Mesenchymal stem cell (in vitro differentiated cells and primary cell): ENCODE measurements at regions not wholly inside any gene's neighbourhood (a gene's known extent, or its start where the extent isn't known, plus 50 kb on each side); places are given as distances from the start of the nearest gene placed in this dataset.
A peak's percentile ranks its signal among the peaks of the same experiment; 100 is the strongest.

Experiments
- DNase-seq: peaks from one replicate; pipeline ENCODE4 v3.0.0-alpha.2; 2013
- H2AFZ ChIP-seq: one replicate; pipeline ENCODE4 v1.6.1; 2013; ENCODE audit warnings: low read depth, mild to moderate bottlenecking, control low read depth, inconsistent platforms, low read length, moderate library complexity
- H2AK5ac ChIP-seq: 2 replicates; pipeline ENCODE4 v1.6.1; 2013; ENCODE audit warnings: low read length, moderate library complexity, mild to moderate bottlenecking, inconsistent platforms; ENCODE audit not compliant: severe bottlenecking
- H2BK120ac ChIP-seq: one replicate; pipeline ENCODE4 v1.6.1; 2013; ENCODE audit warnings: low read depth, mild to moderate bottlenecking, inconsistent platforms, low read length, moderate library complexity
- H2BK12ac ChIP-seq, 2 experiments: one replicate each; pipeline ENCODE4 v1.6.1; 2013; ENCODE audit warnings: inconsistent platforms in 2 of 2, low read length in 2 of 2, mild to moderate bottlenecking in 2 of 2, moderate library complexity in 2 of 2, control low read depth in 1 of 2
- H2BK15ac ChIP-seq: one replicate; pipeline ENCODE4 v1.6.1; 2013; ENCODE audit warnings: mild to moderate bottlenecking, low read depth, inconsistent platforms; ENCODE audit not compliant: poor library complexity, severe bottlenecking
- H2BK5ac ChIP-seq: 2 replicates; pipeline ENCODE4 v1.6.1; 2013; ENCODE audit warnings: low read depth, mild to moderate bottlenecking, low read length, control low read depth, inconsistent platforms; ENCODE audit not compliant: poor library complexity, severe bottlenecking
- H3K14ac ChIP-seq, 2 experiments: one replicate each; pipeline ENCODE4 v1.6.1; 2013; ENCODE audit warnings: inconsistent platforms in 2 of 2, low read length in 2 of 2, control low read depth in 1 of 2, mild to moderate bottlenecking in 1 of 2, moderate library complexity in 1 of 2
- H3K18ac ChIP-seq, 2 experiments: one replicate each; pipeline ENCODE4 v1.6.1; 2013; ENCODE audit warnings: inconsistent platforms in 2 of 2, low read length in 2 of 2, control low read depth in 1 of 2, low read depth in 1 of 2, mild to moderate bottlenecking in 1 of 2
- H3K23ac ChIP-seq, 2 experiments: one replicate each; pipeline ENCODE4 v1.6.1; 2013; ENCODE audit warnings: inconsistent platforms in 2 of 2, low read length in 2 of 2, mild to moderate bottlenecking in 2 of 2, moderate library complexity in 2 of 2, control low read depth in 1 of 2
- H3K27ac ChIP-seq: 2 replicates; pipeline ENCODE4 v1.5.1; 2013; ENCODE audit warnings: mild to moderate bottlenecking, moderate library complexity, low read length, control low read depth, inconsistent platforms; ENCODE audit not compliant: poor library complexity, severe bottlenecking
- H3K27me3 ChIP-seq, 2 experiments: 2 replicates each; pipeline versions ENCODE4 v1.6.1 to v1.7.0; 2013; ENCODE audit warnings: low read length in 2 of 2, mild to moderate bottlenecking in 2 of 2, moderate library complexity in 2 of 2, control low read depth in 1 of 2, inconsistent platforms in 1 of 2; ENCODE audit not compliant: control insufficient read depth in 1 of 2, insufficient read depth in 1 of 2
- H3K36me3 ChIP-seq, 2 experiments: 2 replicates each; pipeline versions ENCODE4 v1.6.1 to v1.7.0; 2013; ENCODE audit warnings: low read length in 2 of 2, control low read depth in 1 of 2, inconsistent platforms in 1 of 2, low read depth in 1 of 2, mild to moderate bottlenecking in 1 of 2; ENCODE audit not compliant: insufficient read depth in 2 of 2, control insufficient read depth in 1 of 2
- H3K4ac ChIP-seq, 2 experiments: one replicate each; pipeline ENCODE4 v1.6.1; 2013; ENCODE audit warnings: inconsistent platforms in 2 of 2, low read length in 2 of 2, mild to moderate bottlenecking in 2 of 2, moderate library complexity in 2 of 2, control low read depth in 1 of 2, low read depth in 1 of 2
- H3K4me1 ChIP-seq: 2 replicates; pipeline ENCODE4 v1.6.1; 2013; ENCODE audit warnings: low read depth, low read length, control low read depth; ENCODE audit not compliant: control insufficient read depth, insufficient read depth
- H3K4me2 ChIP-seq: 2 replicates; pipeline ENCODE4 v1.6.1; 2013; ENCODE audit warnings: low read length, mild to moderate bottlenecking, inconsistent platforms; ENCODE audit not compliant: poor library complexity, severe bottlenecking
- H3K4me3 ChIP-seq, 2 experiments: 2 replicates each; pipeline versions ENCODE4 v1.5.1 to v1.7.0; 2013; ENCODE audit warnings: low read length in 2 of 2, mild to moderate bottlenecking in 2 of 2, control low read depth in 1 of 2, low read depth in 1 of 2; ENCODE audit not compliant: insufficient read depth in 1 of 2
- H3K79me1 ChIP-seq: replicated peaks from 2 replicates; pipeline ENCODE4 v1.6.1; 2013; ENCODE audit warnings: mild to moderate bottlenecking, control low read depth, low read length, inconsistent platforms; ENCODE audit not compliant: poor library complexity, severe bottlenecking
- H3K9ac ChIP-seq: 2 replicates; pipeline ENCODE4 v1.7.0; 2013; ENCODE audit warnings: mild to moderate bottlenecking, low read length, moderate library complexity
- H3K9me3 ChIP-seq: 2 replicates; pipeline ENCODE4 v1.7.0; 2013; ENCODE audit warnings: mild to moderate bottlenecking, low read length; ENCODE audit not compliant: control insufficient read depth
- H4K8ac ChIP-seq: one replicate; pipeline ENCODE4 v1.6.1; 2013; ENCODE audit warnings: inconsistent platforms, mild to moderate bottlenecking, low read length, moderate library complexity
- H4K91ac ChIP-seq: one replicate; pipeline ENCODE4 v1.6.1; 2013; ENCODE audit warnings: mild to moderate bottlenecking, low read length, inconsistent platforms
- WGBS: methylation state at CpG from one replicate; pipeline ENCODE4 v1.1.7; 2013; ENCODE audit warnings: mixed read lengths; 5-methylcytosine and 5-hydroxymethylcytosine counted together

DNA sequence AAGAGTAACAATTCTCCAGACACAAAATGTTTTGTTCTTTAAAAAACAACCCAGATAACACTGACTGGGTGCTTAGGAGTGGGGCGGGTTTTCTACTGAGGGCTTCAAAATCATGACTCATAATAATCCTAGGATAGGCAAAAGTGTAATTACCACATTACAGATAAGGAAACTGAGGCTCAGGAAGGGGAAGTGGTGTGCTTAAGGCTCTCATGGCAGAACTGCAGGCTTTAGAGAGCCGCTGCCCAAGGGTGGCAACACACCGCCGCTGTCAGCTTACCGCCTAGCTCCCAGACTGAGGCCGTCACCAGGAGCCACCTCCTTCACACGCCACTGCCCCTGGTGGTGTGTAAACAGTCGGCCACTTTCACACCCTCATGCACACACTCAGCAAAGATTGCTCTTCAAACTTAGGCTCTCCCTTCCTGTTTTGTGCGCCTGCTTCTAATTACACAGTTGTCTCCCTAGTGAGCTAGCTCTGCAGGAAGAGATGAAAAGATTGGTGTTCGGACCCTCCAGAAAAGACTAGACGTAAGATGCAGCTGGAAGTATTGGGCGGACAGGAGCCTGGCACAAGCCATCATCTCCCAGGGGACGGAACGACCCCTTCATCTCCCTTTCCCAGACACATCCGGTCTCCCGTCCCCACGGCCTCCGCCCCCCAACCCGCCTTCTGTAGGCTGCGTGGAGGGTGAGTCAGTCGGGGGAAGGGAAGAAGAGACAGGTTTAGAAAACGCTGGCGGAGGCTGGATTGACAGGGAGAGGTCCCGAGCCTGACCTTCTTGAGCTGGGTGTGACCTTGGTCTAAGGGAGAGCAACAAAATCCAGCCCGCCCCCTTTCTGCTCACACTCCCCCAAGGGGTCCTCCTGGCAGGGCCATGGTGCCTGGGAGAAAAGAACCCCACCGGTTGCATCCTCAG lies 162.7 kb downstream of the SYK start:
- H3K27me3 ChIP-seq: no peaks in the 10 kb centered on the region
- WGBS: 60% methylated on average over 14 of the region's 26 CpGs
- no peak overlapping the region for H3K14ac ChIP-seq
- H2BK12ac ChIP-seq: peak overlapping the region in 1 of 2 experiments; percentile 45
- no peak overlapping the region for H2BK5ac ChIP-seq
- H3K4me1 ChIP-seq: peaks cover 25% of the 10 kb centered on the region
- H3K18ac ChIP-seq: peak overlapping the region in 1 of 2 experiments; percentile 28
- no peaks in the 10 kb centered on the region for H3K9me3 ChIP-seq
- H3K4me2 ChIP-seq: no peak overlapping the region
- H3K36me3 ChIP-seq: no peaks in the 10 kb centered on the region
- H3K4me3 ChIP-seq: peak overlapping the region in 1 of 2 experiments; percentile 57
- no peak overlapping the region for H2BK120ac ChIP-seq
- H4K8ac ChIP-seq: no peak overlapping the region
- H3K27ac ChIP-seq: peak overlapping the region; percentile 55
- H2BK15ac ChIP-seq: no peak overlapping the region
- H4K91ac ChIP-seq: no peak overlapping the region
- H2AK5ac ChIP-seq: no peak overlapping the region
- H3K4ac ChIP-seq: no peak overlapping the region
- no peaks in the 10 kb centered on the region for H3K79me1 ChIP-seq
- peak overlapping the region; percentile 51 for H2AFZ ChIP-seq
- DNase-seq: peak; percentile 54
- H3K23ac ChIP-seq: no peak overlapping the region
- peak overlapping the region; percentile 28 for H3K9ac ChIP-seq

DNA sequence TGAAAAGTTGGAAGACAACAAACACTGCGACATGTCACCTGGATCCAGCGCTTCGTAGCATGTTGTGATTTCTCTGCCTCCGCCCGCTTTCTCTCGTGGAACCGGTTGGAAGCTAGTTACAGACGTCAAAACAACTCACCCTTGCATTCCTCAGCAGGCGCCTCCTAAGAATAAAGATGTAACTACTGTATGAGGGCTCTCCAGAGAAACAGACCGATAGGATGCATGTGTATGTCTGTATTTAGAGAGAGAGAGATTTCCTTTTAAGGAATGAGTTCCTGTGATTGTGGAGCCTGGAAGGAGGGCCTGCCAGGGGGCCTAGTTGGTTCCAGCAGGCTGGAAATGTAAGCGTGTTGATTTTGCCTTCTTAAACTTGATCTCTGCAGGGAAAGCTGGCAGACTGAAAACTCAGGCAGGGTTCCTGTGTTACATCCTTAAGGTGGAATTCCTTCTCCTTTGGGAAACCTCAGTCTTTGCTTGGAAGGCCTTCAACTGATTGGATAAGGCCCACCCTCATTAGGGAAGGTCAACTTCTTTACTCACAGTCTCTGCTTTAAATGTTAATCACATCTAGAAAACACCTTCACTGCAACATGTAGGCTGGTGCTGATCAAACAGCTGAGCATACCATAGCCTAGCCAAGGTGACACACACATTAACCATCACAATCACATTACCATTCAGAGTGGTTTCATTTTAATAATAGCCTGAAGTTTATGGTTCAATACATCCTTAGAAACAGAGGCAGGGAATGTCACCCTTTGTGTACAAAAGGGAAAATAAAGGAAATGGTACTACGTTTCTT lies 163.8 kb downstream of the SYK start:
- Histone ChIP-seq H3K4me3 (peak overlapping the region in 1 of 2 experiments; percentile 23), H3K79me1 (no peaks in the 10 kb centered on the region), H3K4me1 (peaks cover 25% of the 10 kb centered on the region), H3K27ac (peak overlapping the region; percentile 55), H2BK15ac (no peak overlapping the region), H3K9me3 (no peaks in the 10 kb centered on the region), H3K14ac (no peak overlapping the region), H3K18ac (no peak overlapping the region), H3K4ac (no peak overlapping the region), H2BK5ac (no peak overlapping the region), H3K4me2 (peak overlapping the region; percentile 21), H3K23ac (no peak overlapping the region), H2BK12ac (no peak overlapping the region), H2AK5ac (no peak overlapping the region), H2AFZ (no peak overlapping the region), H3K9ac (no peak overlapping the region), H4K91ac (no peak overlapping the region), H2BK120ac (no peak overlapping the region), H4K8ac (no peak overlapping the region), H3K27me3 (no peaks in the 10 kb centered on the region), H3K36me3 (no peaks in the 10 kb centered on the region)
- WGBS: 90% methylated on average over 11 of the region's 12 CpGs
- DNase-seq: no peak

DNA sequence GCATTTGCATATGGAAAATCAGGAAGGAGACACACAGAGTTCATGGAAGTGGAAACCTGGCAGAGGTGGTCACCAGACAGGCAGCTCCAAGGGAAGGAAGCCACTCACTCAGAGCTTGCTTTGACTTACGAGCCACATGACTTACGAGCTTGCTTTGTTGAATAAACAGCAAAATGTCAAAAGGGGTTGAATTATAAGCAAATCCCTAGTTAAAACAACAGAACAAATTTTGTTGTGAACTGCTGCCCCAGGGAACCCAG lies 164.3 kb downstream of the SYK start:
- no peak overlapping the region for H3K23ac ChIP-seq
- H3K14ac ChIP-seq: no peak overlapping the region
- no peaks in the 10 kb centered on the region for H3K27me3 ChIP-seq
- peak overlapping the region; percentile 72 for H3K27ac ChIP-seq
- no peak for DNase-seq
- no peak overlapping the region for H3K4me3 ChIP-seq
- H4K91ac ChIP-seq: no peak overlapping the region
- no CpG with 5 or more reads among the region's 2 CpGs for WGBS
- no peaks in the 10 kb centered on the region for H3K9me3 ChIP-seq
- H3K18ac ChIP-seq: no peak overlapping the region
- H3K36me3 ChIP-seq: no peaks in the 10 kb centered on the region
- no peak overlapping the region for H3K4ac ChIP-seq
- H4K8ac ChIP-seq: no peak overlapping the region
- no peak overlapping the region for H2BK12ac ChIP-seq
- no peak overlapping the region for H3K9ac ChIP-seq
- H3K4me2 ChIP-seq: no peak overlapping the region
- no peak overlapping the region for H2BK120ac ChIP-seq
- H2BK5ac ChIP-seq: no peak overlapping the region
- H3K79me1 ChIP-seq: no peaks in the 10 kb centered on the region
- no peak overlapping the region for H2BK15ac ChIP-seq
- H2AFZ ChIP-seq: no peak overlapping the region
- no peak overlapping the region for H2AK5ac ChIP-seq
- peaks cover 22% of the 10 kb centered on the region for H3K4me1 ChIP-seq

DNA sequence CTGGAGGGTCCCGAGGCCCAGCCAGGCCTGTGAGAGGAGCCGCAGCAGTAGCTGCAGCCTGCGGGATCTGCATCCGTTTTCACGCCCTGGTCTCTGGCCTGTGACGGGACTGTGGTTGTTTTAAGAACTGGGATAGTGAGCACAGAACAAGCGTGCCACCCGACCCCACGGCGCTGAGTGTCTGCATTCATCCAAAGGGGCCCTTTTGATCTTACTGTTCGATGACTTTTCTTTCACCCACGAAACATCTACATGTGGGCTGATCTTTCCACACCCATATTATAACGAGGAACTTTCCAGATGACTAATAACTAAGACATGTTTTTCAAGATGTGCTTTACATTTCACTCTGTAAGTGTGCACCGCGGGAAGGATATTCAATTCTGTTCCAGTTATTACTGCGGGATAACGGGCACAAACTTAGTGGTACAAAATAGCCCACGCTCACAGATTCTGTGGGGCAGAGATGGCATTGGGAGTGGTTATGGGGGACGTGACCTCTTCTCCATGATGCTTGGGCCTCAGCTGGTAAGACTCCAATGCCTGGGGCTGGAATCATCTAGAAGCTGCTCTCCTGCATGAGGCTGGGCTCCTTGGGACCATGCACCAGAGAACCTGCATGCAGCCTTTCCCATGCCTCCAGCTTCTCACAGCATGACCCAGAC lies 165.0 kb downstream of the SYK start:
- WGBS: 81% methylated on average over 19 of the region's 19 CpGs
- Histone ChIP-seq H3K14ac (no peak overlapping the region), H3K36me3 (no peaks in the 10 kb centered on the region), H2BK15ac (no peak overlapping the region), H2BK5ac (no peak overlapping the region), H2BK120ac (no peak overlapping the region), H3K4ac (no peak overlapping the region), H4K91ac (no peak overlapping the region), H2AFZ (no peak overlapping the region), H3K4me2 (peak overlapping the region; percentile 5), H3K27ac (peak overlapping the region; percentile 72), H4K8ac (no peak overlapping the region), H2AK5ac (peak overlapping the region; percentile 2), H3K4me3 (no peak overlapping the region), H3K23ac (no peak overlapping the region), H3K79me1 (no peaks in the 10 kb centered on the region), H2BK12ac (no peak overlapping the region), H3K27me3 (no peaks in the 10 kb centered on the region), H3K4me1 (peaks cover 17% of the 10 kb centered on the region), H3K9ac (no peak overlapping the region), H3K18ac (no peak overlapping the region), H3K9me3 (no peaks in the 10 kb centered on the region)
- DNase-seq: peak; percentile 36
